NAMALWA (cell line): ENCODE measurements at regions not wholly inside any gene's neighbourhood (a gene's known extent, or its start where the extent isn't known, plus 50 kb on each side); places are given as distances from the start of the nearest gene placed in this dataset.
"Not testable (repeated sequence)": the region's sequence is repeated elsewhere in the genome, so short reads cannot be mapped to it uniquely, and the experiment has no call there.

Experiments
- DNase-seq: peaks from one replicate; pipeline ENCODE4 v3.0.0-alpha.2; 2015; ENCODE audit warnings: low spot score

DNA sequence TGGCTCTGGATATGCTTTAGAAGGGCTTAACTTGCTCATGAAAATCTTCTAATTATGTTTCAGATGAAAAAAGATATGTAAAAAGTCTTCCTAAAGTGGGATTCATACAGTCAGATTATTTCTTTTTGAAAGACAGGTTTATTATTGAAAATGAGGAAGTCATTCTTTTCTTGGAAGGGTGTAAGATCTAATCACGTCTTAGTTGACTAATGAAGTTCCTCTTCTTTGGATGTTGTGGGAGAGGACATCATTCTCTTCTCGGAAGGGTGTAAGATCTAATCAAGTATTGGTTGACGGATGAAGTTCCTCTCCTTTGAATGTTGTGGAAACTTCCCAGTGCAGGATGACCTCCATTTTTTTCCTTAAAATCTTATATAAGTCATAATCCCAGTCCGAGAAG, 74.9 kb downstream of the ALG10 start:
- no peak for DNase-seq

DNA sequence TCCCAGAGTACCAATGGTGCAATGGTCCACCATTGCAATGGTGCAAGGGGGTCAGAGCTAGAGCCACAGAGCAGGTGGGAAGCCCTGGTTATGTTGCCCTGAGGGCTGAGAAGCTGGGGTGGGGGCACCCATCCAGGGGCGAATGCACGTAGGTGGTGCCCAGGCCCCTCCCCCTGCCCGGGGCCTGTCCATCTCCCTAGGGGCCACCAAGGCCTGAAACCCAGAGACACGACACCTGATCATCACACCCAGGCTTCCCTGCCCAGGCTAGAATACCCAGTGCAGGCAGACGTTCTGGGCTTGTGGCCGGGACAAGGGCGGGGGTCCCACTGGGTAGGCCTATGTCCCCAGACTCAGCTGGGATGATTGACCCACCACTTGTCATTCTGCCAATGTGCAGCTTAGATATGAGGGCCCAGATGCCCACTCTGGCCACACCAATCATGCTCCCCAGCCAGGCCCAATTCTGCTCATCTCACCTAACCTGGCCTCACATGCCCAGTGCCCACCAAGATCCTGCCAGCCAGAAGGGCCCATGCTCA, 83.2 kb downstream of the ALG10 start:
- DNase-seq, result no peak

DNA sequence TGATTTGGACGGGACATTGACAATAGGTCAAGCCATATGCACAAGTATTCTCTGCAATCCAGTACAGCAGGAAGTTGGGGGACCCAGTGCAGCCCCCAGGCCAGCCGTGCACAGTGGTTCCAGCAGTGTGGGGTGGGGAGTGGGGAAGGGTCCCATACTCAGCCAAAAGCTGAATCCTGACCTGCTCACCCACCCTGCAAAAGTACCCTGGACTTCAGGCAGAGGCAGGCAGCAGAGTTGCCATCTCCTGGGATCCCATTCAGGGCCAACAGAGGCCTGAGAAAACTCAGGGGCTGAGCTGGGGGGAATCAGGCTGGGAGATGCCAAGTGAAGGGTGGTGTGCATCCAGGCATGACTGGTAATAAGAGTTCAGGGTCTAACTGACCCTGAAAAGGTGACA, 83.9 kb downstream of the ALG10 start:
- DNase-seq, result no peak

DNA sequence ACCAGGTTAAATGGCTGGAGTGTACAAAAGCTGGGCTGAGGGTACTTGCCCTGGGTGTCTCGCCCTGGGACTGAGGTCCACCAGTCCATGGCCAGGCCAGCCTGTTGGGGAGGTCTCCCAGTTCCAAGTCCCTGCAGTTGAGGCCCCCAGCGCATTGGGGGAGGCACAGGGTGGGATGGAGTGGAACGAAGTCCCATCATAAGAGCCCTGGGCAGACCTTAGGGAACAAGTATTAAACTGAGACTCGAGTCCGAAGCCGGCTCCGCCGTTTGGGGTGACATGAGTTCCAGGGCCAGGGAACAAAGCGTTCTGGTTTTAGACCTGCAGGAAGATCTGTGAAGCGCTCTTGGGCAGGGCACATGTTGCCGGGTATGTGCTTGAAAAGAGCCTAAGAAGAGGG, 84.7 kb downstream of the ALG10 start:
- DNase-seq, result no peak

DNA sequence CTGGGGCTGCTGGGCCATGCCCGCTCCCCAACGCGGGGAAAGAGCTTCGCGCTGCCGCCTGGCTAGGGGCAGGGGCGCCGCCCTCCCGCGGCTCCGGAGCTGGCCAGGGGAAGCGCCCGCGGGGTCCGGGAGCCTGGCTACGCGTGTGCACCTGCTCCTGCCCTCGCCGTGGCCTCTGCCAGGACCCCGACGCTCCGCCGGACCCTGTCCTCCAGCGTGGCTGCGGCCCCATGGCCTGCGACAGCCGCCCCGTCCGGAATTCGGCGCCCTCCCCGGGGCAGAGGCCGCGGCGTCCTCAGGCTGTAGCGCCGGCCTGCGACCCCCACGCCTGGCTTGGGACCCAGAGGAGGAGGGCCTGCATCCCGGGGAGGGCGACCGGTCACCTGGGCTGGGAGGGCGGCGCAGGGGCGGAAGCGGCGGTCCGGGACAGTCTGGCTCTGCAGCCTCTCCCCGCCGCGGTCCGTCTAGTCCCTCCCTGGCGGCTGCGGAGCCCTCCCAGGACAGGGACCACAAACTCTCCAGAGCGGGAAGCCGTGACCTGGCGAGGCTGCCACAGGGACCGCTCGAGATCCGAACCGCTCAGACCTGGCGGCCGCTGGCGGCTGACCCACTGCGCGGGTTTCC, 85.6 kb downstream of the ALG10 start:
- DNase-seq, result no peak

DNA sequence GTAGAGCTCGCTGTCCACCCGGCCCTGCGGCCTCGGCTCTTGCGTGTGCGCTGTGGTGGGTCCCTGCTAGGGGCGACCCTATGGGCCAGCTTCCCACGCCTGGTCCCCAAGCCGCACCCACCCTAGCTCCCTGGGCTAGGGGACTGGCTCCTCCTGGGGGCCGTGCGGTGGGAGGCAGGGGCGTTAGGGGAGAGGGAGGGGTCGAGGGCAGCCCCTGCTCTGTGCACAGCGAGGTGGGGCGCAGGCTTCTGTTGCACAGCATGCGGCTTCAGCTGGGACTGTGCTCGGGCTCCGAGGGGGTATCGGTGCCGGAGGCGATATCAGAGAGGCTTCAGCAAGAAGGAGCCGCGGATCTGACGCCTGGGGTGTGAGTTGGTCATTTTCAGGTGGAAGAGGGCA, 86.1 kb downstream of the ALG10 start:
- DNase-seq, result no peak

DNA sequence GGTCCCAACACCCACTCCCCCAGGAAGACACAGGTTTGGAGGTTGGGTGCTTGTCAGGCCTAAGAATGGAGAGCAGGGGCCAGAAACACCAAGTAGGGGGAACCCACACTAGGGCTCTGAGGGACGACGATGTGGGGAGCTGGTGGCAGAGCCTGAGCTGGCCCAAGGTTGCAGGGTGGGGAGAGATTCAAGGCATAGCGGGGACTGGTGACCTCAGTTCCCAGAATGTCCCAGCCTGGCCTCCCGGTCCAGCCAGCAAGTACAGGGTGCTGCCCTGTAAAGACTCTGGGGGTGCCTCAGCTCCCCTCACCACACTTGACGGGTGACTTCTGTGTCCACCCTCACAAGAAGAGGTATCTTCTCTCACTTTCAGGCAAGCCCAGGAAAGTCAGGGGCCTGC, 86.7 kb downstream of the ALG10 start:
- DNase-seq, result no peak

DNA sequence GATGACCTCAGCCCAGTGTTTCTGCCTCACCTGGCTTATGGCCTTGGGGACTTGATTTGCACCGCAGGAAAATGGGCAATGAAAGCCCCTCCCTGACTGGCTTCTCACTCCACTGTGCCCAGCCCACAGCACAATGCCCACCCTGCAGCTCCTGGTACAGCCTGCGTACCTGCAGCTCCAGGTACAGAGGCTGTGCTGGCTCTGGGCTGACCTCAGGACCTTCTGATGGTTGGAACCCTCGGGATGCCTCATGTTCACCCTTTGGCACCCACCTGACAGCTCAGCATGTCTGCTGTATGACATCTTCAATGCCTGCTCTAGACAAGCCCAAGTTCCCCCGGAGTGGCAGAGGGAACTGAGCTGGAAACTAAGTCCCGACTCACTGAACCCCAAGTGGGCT, 87.1 kb downstream of the ALG10 start:
- no peak for DNase-seq

DNA sequence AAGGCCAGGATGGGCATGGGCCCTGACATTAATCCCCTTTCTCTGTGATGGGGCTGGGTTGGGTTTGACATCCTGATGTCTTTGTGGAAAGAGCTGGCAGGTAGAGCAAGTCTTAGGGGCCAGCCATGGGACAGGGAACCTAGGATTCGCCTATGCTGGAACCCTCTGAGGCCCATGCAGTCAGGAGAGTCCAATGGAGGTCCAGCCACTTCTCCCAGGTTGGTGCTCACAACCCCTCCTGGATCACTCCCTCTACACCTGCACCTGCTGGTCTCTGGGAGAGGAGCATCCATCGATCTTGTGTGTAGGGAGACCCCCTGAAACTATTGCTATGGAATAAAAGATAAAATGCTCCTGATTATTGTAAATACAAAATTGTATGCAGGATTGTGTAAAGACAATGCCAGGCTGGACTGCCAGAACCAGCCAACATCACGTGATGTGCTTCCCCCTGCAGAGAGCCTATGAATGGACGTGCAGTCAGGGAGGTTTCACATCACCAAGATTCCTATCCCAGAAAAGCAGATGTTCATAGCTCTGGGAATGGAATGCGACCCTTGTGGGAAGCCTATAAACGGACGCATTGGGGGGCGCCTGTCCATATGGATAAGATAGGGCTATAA, 87.7 kb downstream of the ALG10 start:
- not testable (repeated sequence) for DNase-seq

DNA sequence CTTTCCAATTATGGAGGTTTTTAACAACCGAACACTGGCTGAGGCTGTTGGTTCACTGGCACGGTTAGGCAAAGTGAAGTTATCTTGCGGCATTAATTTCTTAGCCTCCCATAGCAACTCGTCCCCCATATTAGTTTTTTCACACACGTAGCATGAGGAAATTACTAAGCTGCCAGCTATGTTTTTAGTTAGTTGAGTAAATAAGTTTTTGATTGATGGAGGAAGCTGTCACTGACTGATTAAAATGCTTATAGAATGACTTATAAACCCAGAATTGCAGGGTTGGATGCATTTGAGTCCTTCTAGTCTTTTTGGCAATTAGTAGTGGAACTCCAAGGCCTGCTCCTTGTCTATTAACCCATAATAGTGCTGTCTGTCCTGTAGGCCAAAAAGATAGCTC, 97.1 kb downstream of the ALG10 start:
- no peak for DNase-seq

DNA sequence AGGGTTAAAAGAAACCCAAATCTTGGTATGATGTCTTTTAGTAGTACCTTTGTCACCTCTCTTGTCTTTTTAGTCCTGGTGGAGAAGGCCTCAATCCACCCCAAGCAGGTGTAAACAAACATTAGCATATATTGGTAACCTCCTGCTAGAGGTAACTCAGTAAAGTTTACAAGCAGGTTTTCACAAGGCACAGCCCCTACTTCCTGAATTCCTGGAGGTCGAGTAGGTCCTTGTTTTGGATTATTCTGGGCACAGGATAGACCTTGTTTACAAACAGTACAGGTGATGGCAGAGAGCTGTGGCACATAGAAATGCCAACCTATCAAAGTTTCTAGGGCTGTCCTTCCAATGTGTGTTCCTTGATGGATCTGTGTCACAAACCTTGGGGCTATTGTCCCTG, 99.1 kb downstream of the ALG10 start:
- DNase-seq, result no peak

DNA sequence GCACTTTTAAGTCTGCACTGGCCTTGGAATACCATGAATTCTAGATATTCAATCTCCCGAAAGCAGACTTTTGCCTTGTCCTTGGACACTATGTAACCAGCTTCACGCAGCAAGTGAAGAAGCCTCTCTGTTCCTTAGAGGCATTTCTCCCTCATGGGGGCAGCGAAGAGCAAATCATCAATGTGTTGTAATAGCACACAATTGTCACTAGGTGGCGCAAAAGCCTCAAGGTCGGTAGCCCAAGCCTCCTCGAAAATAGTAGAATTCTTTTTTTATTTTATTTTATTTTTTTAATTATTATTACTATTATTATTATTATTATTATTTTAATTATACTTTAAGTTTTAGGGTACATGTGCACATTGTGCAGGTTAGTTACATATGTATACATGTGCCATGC, 100.8 kb downstream of the ALG10 start:
- peak; percentile 77 for DNase-seq

DNA sequence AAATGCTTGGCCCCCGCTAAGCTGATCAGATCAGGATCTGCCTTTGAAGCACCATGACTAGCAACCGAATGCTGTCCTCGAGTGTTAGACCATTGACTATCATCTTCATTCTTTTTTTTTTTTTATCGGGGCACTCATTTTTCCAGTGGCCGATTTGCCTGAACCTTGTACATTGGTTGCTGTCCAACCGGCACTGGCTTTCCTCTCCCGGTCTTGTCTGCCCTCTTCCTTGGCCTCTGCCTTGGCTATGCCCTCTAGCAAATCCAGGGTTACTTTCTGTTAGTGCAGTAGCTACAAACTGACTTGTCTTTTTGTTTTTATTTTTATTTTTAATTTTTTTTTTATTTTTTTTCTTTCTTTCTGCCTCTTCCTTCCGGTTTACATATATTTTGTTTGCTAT, 102.3 kb downstream of the ALG10 start:
- DNase-seq, result no peak

DNA sequence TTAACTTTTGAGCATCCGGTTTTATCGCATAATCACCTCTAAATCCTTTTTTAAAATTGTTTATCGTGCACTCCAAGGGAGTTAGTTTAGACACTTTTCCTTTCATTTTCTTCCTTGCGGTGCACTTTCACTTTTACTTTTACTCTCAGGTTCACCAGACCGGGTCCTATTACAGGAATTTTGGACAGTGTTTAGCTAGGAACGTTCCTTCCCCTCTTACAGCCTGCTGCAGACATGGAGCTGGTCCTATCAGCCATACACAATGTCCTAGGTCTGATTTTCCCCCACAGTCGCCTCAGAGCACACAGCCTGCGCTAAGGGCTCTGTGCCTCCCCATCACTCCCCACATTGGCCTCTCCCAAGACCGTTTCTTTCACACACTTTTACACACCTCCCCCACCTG, 103.9 kb downstream of the ALG10 start:
- DNase-seq, result no peak

DNA sequence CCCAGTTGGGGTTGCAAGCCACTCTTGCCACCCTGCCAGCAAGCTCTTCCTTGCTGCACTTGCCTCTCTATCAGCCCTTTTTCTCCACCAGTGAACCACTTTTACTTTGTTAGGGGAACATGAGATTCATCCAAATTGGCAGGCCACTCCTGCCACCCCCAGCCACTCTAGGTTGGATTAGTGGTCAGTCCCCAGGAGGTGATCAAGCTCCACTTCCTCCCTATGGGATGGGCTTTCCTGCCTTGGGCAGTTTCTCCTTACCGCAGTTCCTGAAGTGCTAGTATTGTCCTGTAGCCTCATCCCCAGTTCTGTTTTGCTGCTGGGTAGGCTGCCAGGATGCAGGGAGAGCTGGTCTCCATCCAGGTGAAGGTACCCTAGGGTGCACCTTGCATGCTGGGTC, 104.5 kb downstream of the ALG10 start:
- no peak for DNase-seq

DNA sequence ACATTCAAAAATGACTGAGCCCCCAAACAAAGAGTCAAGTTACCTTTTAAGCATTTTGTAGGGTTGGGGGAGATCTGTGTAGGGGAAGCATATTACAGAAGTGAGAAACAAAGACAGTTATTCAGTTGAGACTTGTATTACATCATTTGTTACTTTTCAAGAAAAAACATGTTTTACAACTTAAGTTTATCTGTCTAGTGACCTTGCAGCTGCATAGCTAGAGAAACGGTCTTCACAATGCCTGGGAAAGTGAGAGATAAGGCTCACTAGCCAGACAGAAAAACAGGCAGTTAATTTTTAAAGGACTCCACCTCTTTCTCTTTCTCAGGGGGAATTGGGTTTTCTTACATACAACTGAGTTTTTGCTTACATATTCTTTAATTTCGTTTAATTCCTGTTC, 105.1 kb downstream of the ALG10 start:
- not testable (repeated sequence) for DNase-seq

DNA sequence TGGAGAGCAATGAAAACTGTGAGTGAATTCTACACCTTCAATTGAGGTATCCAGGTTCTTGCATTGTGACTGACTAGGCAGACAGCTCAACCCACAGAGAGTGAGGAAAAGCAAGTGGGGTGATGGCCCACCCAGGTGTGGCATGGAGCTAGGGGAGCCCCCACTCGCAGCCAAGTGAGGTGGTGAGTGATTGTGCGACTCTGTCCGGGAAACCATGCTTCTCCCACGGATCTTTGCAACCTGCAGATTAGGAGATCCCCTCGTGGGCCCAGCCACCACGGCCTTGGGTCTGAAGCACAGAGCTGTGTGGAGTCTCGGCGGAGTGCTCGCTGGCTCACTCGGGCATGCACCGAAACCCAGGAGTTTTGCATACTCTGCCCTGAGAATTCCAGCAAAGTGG, 120.1 kb downstream of the ALG10 start:
- DNase-seq, result no peak

DNA sequence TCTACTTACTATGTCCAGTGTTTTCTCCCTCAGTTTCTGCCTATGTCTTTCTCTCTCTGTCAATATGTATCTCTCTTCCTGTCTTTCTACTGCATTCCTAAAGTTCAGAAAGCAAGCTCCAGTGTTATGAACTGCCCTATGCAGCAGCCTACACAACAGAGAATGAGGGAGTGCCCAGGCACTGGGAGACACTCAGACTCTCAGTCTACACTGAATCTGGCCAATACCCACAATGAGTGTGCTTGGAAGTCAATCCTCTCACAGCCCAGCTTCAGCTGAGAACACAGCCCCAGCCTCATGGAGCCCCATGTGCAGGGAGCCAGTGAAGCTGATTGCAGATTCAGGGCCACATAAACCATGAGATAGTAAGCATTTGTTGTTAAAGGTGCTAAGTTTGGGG, 128.7 kb downstream of the ALG10 start:
- no peak for DNase-seq

DNA sequence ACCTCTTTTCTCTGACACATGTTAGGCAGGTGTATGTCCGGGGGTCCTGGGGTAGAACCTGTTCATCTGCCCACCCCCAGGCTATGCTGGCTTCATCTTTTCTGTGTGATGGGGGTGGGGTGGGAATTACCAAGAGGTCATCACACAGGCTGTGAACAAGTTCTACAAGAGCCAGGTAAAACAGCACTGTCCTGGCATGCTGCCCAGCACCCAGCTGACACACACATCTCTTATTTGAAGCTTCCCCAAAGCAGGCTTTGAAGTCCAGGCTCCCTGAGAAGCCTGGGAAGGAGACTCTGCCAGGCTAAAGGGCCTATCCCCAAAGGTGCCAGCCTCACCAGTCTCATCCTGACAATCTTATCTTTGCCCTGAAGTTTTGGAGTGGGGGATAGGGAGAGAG, 141.1 kb downstream of the ALG10 start:
- no peak for DNase-seq

DNA sequence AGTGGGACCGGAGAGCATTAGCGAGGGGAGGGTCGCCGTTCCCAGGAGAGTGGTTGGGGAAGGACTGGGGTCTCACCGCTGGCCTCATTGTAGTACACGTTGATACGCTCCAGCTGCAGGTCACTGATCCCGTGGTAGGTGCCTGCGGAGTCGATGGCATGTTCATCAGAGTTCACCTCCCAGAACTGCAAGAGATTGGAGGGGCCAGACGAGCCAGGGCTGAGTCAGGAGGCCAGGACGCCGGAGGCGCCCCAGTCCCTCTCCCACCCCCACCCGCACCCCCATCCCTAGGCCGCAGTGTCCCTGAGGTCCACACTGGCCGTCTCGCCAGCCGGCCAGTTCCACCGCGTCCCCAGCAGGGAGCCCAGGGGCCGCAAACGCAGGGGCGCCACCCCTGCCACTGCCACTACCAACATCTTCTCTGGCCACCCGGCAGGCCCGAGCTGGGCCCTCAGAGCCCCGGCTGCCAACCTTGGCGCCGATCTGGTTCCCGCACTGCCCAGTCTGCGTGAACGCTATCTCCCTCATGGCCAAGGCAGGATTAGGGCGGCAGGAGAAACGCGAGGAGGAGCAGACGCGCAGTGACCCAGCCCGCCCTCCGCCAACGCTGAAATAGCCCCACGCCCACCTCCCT, 144.2 kb downstream of the ALG10 start:
- no peak for DNase-seq

DNA sequence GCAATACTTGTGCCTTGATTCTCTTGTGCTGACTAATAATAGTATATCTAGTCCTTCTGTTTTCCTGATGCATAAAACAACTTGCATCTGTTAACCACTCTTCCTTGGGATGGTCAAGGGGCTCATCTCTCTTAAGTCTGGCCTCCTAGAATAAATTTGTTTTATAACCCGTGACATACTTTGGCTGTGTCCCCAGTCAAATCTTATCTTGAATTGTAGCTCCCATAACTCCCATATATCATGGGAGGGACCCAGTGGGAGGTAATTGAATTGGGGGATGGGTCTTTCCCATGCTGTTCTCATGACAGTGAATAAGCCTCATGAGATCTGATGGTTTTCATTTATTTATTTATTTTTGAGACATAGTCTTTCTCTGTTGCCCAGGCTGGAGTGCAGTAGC, 146.2 kb downstream of the ALG10 start:
- DNase-seq, result not testable (repeated sequence)

DNA sequence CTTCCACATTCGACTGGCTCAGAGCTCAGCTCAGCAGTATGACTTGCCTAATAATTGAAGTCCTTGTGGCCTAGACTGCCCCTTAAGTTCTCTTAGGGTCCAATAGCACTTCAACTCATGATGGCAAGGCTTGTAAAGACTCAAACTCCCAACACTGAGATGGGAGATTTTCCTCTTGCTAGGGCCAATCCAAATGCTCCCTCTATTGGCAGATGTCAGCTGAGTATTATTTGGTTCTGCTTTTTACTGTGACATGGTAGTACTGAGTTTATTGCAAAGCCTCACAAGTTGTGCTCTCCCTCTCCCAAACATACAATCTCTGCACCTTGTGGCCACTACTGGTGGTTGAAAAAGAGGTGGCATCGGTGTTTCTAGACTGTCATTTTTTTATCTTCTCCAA, 164.2 kb downstream of the ALG10 start:
- peak; percentile 24 for DNase-seq

DNA sequence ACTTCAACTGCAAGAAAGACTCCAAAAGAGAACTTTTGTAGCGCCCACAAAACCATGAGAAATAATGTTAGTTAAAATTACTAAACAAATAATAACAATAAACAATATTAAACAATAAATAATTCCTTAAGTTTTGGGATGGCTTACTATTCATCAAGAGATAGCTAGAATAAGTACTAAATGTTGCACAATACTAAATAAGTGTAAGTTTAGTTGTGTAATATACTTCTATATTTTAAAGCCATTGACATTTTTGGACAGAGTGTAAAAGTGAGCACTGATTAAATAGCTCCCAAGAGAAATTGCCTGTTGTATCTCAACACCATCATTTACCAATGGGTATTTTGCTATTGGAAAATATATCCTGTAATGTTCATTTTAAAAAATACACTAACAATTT, 166.7 kb downstream of the ALG10 start:
- no peak for DNase-seq

DNA sequence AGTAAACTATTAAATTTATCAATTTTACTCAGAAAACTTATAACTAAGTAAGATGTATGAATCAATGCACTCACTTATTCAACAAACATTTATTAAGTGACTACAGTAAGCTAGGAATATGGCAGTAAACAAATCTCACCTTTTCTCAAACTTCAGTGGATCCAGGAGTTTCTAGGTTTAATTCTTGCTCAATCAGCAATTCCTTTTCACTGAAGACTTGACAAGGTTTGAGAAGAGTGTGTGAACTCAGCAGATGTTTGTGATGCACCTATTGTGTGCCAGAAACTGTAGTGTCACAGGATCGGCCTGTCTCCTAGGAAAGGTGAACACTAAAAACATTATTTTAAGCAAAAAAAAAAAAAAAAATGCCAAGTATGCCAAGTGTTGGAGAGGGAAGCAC, 167.8 kb downstream of the ALG10 start:
- DNase-seq, result no peak
